GM12878 (cell line): ENCODE measurements at regions not wholly inside any gene's neighbourhood (a gene's known extent, or its start where the extent isn't known, plus 50 kb on each side); places are given as distances from the start of the nearest gene placed in this dataset.

Source experiments
- CHD2 ChIP-seq: IDR thresholded peaks from 2 replicates; pipeline ENCODE4 v1.6.1; 2011; ENCODE audit warnings: low read depth, low read length, improper control_type of control experiment, borderline replicate concordance
- EZH2 ChIP-seq: IDR thresholded peaks from 2 replicates; pipeline ENCODE4 v1.6.1; 2012; ENCODE audit warnings: low read depth, mild to moderate bottlenecking, control low read depth, inconsistent platforms, low read length, borderline replicate concordance; ENCODE audit not compliant: control insufficient read depth
- POLR2A ChIP-seq: IDR thresholded peaks from 2 replicates; pipeline ENCODE4 v1.6.1; 2011; ENCODE audit warnings: low read depth, mild to moderate bottlenecking, low read length
- TBL1XR1 ChIP-seq: IDR thresholded peaks from 2 replicates; pipeline ENCODE4 v1.6.1; 2012; ENCODE audit warnings: low read depth, low read length, improper control_type of control experiment
- TF ChIP-seq, protein P1 (sequence below): fragments of 450-650 bp; IDR thresholded peaks from 2 replicates; pipeline ENCODE4 v1.6.1; 2014; ENCODE audit warnings: mild to moderate bottlenecking

GRCh38 chr2:219758907-219759680 is 131.7 kb downstream of the SLC4A3 start:
- TF ChIP-seq CHD2 (no peak), POLR2A (no peak), TBL1XR1 (no peak), EZH2 (no peak)
- TF ChIP-seq, protein P1, sequence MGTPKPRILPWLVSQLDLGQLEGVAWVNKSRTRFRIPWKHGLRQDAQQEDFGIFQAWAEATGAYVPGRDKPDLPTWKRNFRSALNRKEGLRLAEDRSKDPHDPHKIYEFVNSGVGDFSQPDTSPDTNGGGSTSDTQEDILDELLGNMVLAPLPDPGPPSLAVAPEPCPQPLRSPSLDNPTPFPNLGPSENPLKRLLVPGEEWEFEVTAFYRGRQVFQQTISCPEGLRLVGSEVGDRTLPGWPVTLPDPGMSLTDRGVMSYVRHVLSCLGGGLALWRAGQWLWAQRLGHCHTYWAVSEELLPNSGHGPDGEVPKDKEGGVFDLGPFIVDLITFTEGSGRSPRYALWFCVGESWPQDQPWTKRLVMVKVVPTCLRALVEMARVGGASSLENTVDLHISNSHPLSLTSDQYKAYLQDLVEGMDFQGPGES, result no peak
